ENCODE measurements at regions not wholly inside any gene's neighbourhood (a gene's known extent, or its start where the extent isn't known, plus 50 kb on each side); places are given as distances from the start of the nearest gene placed in this dataset.
A peak's percentile ranks its signal among the peaks of the same experiment; 100 is the strongest.

DNA sequence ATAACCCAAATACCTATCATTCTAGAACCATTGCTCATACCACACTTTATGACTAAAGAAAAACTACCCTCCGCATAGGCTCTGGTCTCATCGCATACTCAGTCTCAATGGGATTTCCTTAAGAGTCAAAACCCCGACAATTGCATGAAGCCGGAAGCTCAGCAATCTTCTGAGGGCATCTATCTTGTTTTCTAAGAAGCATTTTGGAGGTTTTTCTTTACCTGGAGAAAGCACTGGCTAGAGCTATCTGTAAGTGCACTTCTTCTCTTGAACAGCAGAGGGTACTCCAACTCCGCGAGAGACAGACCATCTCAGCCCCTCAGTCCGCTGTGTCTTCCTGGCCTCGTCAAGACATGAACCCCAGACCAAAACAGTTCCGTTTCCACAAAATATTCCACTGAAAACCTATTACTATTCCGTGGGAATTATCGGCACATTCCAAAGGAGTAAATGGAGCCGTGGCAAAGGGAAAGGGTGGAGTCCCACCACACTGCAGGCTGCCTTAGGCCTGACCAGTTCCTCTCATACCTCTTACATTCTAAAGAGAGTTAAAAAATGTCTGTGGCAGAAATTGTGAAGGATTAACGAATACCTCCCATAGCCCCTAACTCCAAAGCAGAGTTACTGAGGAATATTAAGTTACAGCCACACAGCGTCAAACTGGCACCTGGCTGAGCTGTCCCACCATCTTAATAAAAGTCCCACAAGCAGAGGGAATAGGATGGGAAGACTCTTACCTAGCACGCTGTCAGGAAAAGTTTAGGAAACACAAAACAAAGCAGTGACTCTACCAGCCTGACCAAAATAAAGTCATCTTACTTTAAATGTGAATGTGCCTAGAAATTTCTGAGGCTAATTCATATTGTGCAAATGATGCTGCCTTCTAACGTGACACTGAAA is 325.6 kb upstream of the VRK2 start:
- Histone ChIP-seq H3F3A (ENCODE audit: insufficient read depth, low read depth) (no peaks in the 10 kb centered on the region), H3K4me2 (peak overlapping the region; percentile 71), H3K4me1 (replicated peaks; ENCODE audit: insufficient read depth) (no peaks in the 10 kb centered on the region), H4K20me1 (ENCODE audit: insufficient read depth) (no peaks in the 10 kb centered on the region), H3K27me3 (ENCODE audit: insufficient read depth, low read depth) (no peaks in the 10 kb centered on the region), H3K79me2 (ENCODE audit: low read depth) (no peaks in the 10 kb centered on the region), H3K9me2 (ENCODE audit: insufficient read depth) (no peaks in the 10 kb centered on the region), H3K27ac (no peak overlapping the region), H3K4me3 (peak overlapping the region; percentile 22; the same call in 1 of the 2 replicates), H2AFZ (peak overlapping the region; percentile 31), H3K36me3 (ENCODE audit: low read depth) (no peaks in the 10 kb centered on the region), H3K9me3 (ENCODE audit: insufficient read depth, low read depth) (no peaks in the 10 kb centered on the region)
- TF ChIP-seq EZH2 (IDR thresholded peaks at IDR 0.05; ENCODE audit: low read depth), result no peak
- TF ChIP-seq, protein P1, sequence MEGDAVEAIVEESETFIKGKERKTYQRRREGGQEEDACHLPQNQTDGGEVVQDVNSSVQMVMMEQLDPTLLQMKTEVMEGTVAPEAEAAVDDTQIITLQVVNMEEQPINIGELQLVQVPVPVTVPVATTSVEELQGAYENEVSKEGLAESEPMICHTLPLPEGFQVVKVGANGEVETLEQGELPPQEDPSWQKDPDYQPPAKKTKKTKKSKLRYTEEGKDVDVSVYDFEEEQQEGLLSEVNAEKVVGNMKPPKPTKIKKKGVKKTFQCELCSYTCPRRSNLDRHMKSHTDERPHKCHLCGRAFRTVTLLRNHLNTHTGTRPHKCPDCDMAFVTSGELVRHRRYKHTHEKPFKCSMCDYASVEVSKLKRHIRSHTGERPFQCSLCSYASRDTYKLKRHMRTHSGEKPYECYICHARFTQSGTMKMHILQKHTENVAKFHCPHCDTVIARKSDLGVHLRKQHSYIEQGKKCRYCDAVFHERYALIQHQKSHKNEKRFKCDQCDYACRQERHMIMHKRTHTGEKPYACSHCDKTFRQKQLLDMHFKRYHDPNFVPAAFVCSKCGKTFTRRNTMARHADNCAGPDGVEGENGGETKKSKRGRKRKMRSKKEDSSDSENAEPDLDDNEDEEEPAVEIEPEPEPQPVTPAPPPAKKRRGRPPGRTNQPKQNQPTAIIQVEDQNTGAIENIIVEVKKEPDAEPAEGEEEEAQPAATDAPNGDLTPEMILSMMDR (conservative IDR thresholded peaks at IDR 0.05), result peak; percentile 98
- CTCF ChIA-PET, result interaction anchor here (0.6 to 0.8 kb wide), 3 partner anchors 39 to 836 kb away, joined by 4 to 5 read pairs (median 4); no protein-coding TSS in a partner anchor
- intact Hi-C loops (cut with micrococcal nuclease; ENCODE audit: unreplicated experiment), result loop anchor here (1.0 kb wide), 1 partner anchor 727 kb away; no protein-coding TSS in a partner anchor
- POLR2A ChIA-PET (ENCODE audit: unreplicated experiment), result no interaction called here
- peak; percentile 52 to 59 for DNase-seq
- BruUV-seq (replicated peaks), result no TSS peak

DNA sequence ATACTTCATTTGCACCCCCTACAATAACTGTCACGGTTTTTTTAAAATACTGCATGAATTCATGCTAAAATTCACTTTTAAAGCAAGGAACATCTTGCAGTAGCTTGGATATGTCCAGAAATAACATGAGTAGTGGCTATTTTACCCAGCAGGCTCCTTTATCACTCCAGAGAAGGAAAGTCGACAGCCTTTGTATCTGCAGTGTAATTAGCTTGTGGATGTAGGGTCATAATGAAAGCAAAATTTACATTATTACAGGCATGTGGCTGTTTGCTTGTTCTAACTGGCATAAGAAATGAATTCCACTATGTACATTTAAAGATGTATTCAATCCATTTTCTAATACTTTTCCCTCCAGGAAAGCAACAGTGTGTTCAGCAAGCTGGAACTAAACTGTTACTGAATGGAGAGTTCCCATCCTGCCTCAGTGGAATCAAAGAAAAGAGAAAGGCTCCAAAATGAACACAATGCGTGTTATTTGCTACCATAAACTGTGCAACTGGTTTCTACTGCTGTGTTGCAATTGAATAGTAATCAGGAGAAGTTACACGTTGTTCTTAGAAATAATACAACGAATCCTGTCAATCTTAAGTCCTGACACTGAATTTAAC is 321.2 kb upstream of the VRK2 start:
- Histone ChIP-seq H3K27me3 (ENCODE audit: insufficient read depth, low read depth) (no peaks in the 10 kb centered on the region), H3K27ac (no peak overlapping the region), H4K20me1 (ENCODE audit: insufficient read depth) (no peaks in the 10 kb centered on the region)

DNA sequence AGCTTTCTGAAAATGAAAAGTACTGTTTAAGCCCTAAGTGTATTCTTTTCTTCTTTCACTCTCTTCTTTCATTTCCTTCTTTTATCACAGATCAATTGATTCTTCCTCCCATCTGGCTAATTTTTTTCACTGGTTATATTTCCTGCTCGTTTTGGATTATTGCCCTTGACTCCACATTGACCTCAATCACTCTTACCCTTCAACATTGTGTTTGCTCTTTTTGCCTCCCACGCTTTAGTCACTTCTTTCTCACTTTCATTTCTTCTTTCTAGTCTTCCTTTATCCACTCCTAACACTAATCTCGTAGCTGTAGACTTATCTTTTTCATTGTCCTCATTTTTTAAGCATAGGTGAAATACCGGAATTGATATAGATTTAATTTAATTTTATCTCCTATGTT is 320.3 kb upstream of the VRK2 start:
- TF ChIP-seq EZH2 (IDR thresholded peaks at IDR 0.05; ENCODE audit: low read depth), result no peak
- TF ChIP-seq, protein P1 (conservative IDR thresholded peaks at IDR 0.05), result no peak
- no peaks in the 10 kb centered on the region for H3K9me2 ChIP-seq (ENCODE audit: insufficient read depth)
- no peaks in the 10 kb centered on the region for H3K4me1 ChIP-seq (replicated peaks; ENCODE audit: insufficient read depth)
- no peaks in the 10 kb centered on the region for H3K27me3 ChIP-seq (ENCODE audit: insufficient read depth, low read depth)
- no peak overlapping the region for H3K4me3 ChIP-seq
- H3F3A ChIP-seq (ENCODE audit: insufficient read depth, low read depth), result no peaks in the 10 kb centered on the region
- H3K36me3 ChIP-seq (ENCODE audit: low read depth), result no peaks in the 10 kb centered on the region
- H3K79me2 ChIP-seq (ENCODE audit: low read depth), result no peaks in the 10 kb centered on the region
- H3K4me2 ChIP-seq, result no peak overlapping the region
- no peak for DNase-seq
- H3K27ac ChIP-seq, result no peak overlapping the region
- no peak overlapping the region for H2AFZ ChIP-seq
- no peaks in the 10 kb centered on the region for H4K20me1 ChIP-seq (ENCODE audit: insufficient read depth)
- no TSS peak for BruUV-seq (replicated peaks)
- intact Hi-C loops (cut with micrococcal nuclease; ENCODE audit: unreplicated experiment), result no loop called here
- CTCF ChIA-PET, result no interaction called here
- no peaks in the 10 kb centered on the region for H3K9me3 ChIP-seq (ENCODE audit: insufficient read depth, low read depth)
- POLR2A ChIA-PET (ENCODE audit: unreplicated experiment), result no interaction called here

More for the DNA sequence above, 321.2 kb upstream of the VRK2 start:
- CTCF ChIA-PET, result no interaction called here
- no peak for DNase-seq
- TF ChIP-seq EZH2 (IDR thresholded peaks at IDR 0.05; ENCODE audit: low read depth), result no peak
- TF ChIP-seq, protein P1 (conservative IDR thresholded peaks at IDR 0.05), result no peak
- peak overlapping the region; percentile 49; the same call in 1 of the 2 replicates for H2AFZ ChIP-seq
- no peak overlapping the region for H3K4me2 ChIP-seq
- intact Hi-C loops (cut with micrococcal nuclease; ENCODE audit: unreplicated experiment), result no loop called here
- no peaks in the 10 kb centered on the region for H3F3A ChIP-seq (ENCODE audit: insufficient read depth, low read depth)
- BruUV-seq (replicated peaks), result no TSS peak
- H3K4me1 ChIP-seq (replicated peaks; ENCODE audit: insufficient read depth), result no peaks in the 10 kb centered on the region
- H3K9me2 ChIP-seq (ENCODE audit: insufficient read depth), result no peaks in the 10 kb centered on the region
- H3K9me3 ChIP-seq (ENCODE audit: insufficient read depth, low read depth), result no peaks in the 10 kb centered on the region
- H3K36me3 ChIP-seq (ENCODE audit: low read depth), result no peaks in the 10 kb centered on the region
- POLR2A ChIA-PET (ENCODE audit: unreplicated experiment), result no interaction called here
- no peaks in the 10 kb centered on the region for H3K79me2 ChIP-seq (ENCODE audit: low read depth)
- H3K4me3 ChIP-seq, result no peak overlapping the region

Data from PC-9 (cell line).